IMR-90 (cell line): ENCODE measurements at regions not wholly inside any gene's neighbourhood (a gene's known extent, or its start where the extent isn't known, plus 50 kb on each side); places are given as distances from the start of the nearest gene placed in this dataset.

Source experiments
- ATAC-seq: fragments of 200-7000 bp; cut with Tn5 transposase; 2 replicates; pipeline ENCODE4 v1.9.1; 2020; ENCODE audit warnings: low read depth, mild to moderate bottlenecking, moderate library complexity
- BruUV-seq: library from RNA; stranded (reverse); fragments of 400-500 nt; replicated peaks from 2 replicates; lab custom pipeline; 2021; lab: Mats Ljungman, UMichigan
- CTCF ChIA-PET: fragments of 300-600 bp; formaldehyde crosslinking; extraction: SDS; loops from one replicate; lab custom pipeline; 2021; ENCODE audit warnings: antibody characterized with exemption; lab: Yijun Ruan, JAX
- POLR2A ChIA-PET: fragments of 300-600 bp; sonication (Branson Sonifier 250); formaldehyde crosslinking; loops from one replicate; lab custom pipeline; 2022; ENCODE audit warnings: antibody characterized with exemption; ENCODE audit not compliant: unreplicated experiment; lab: Charles Lee
- DNase-seq: peaks from one replicate; pipeline ENCODE4 v3.0.0; 2013
- H2AFZ ChIP-seq: replicated peaks from 2 replicates; pipeline ENCODE3; 2013; ENCODE audit warnings: low read length, mild to moderate bottlenecking; ENCODE audit not compliant: poor library complexity
- H2AK5ac ChIP-seq: 2 replicates; pipeline ENCODE4 v1.6.1; 2013; ENCODE audit warnings: low read depth, low read length, inconsistent platforms
- H2AK9ac ChIP-seq: replicated peaks from 2 replicates; pipeline ENCODE3; 2013; ENCODE audit warnings: mild to moderate bottlenecking, low read depth, low read length, moderate library complexity; ENCODE audit not compliant: poor library complexity
- H2BK120ac ChIP-seq: 2 replicates; pipeline ENCODE4 v1.6.1; 2013; ENCODE audit warnings: low read depth, low read length, inconsistent platforms
- H2BK15ac ChIP-seq: 3 replicates; pipeline ENCODE4 v1.6.1; 2013; ENCODE audit warnings: low read depth, low read length, inconsistent platforms
- H2BK20ac ChIP-seq: 2 replicates; pipeline ENCODE4 v1.6.1; 2013; ENCODE audit warnings: low read depth, mild to moderate bottlenecking, inconsistent platforms, low read length, moderate library complexity
- H2BK5ac ChIP-seq: 2 replicates; pipeline ENCODE4 v1.6.1; 2013; ENCODE audit warnings: mild to moderate bottlenecking, low read depth, low read length, inconsistent platforms; ENCODE audit not compliant: poor library complexity, severe bottlenecking
- H3K14ac ChIP-seq: replicated peaks from 2 replicates; pipeline ENCODE4 v1.6.1; 2013; ENCODE audit warnings: low read depth, low read length, inconsistent platforms
- H3K18ac ChIP-seq: 2 replicates; pipeline ENCODE4 v1.6.1; 2013; ENCODE audit warnings: low read depth, low read length, control low read depth
- H3K23ac ChIP-seq: 2 replicates; pipeline ENCODE4 v1.6.1; 2013; ENCODE audit warnings: low read depth, low read length, inconsistent platforms
- H3K27ac ChIP-seq: 2 replicates; pipeline ENCODE4 v1.5.1; 2013; ENCODE audit warnings: mild to moderate bottlenecking, control low read depth, low read length; ENCODE audit not compliant: insufficient read depth
- H3K27me3 ChIP-seq: 2 replicates; pipeline ENCODE4 v1.6.1; 2013; ENCODE audit warnings: low read length; ENCODE audit not compliant: control insufficient read depth, insufficient read depth
- H3K36me3 ChIP-seq: 2 replicates; pipeline ENCODE4 v1.6.1; 2013; ENCODE audit warnings: low read length, mixed read lengths; ENCODE audit not compliant: control insufficient read depth, insufficient read depth
- H3K4ac ChIP-seq: 2 replicates; pipeline ENCODE4 v1.6.1; 2013; ENCODE audit warnings: low read depth, low read length, inconsistent platforms
- H3K4me1 ChIP-seq: 2 replicates; pipeline ENCODE4 v1.6.1; 2013; ENCODE audit warnings: low read length, mixed read lengths; ENCODE audit not compliant: control insufficient read depth, insufficient read depth
- H3K4me2 ChIP-seq: 2 replicates; pipeline ENCODE4 v1.6.1; 2013; ENCODE audit warnings: low read depth, mild to moderate bottlenecking, control low read depth, low read length, moderate library complexity
- H3K4me3 ChIP-seq: 2 replicates; pipeline ENCODE4 v1.5.1; 2013; ENCODE audit warnings: low read depth, mild to moderate bottlenecking, control low read depth, low read length, moderate library complexity; ENCODE audit not compliant: insufficient read depth
- H3K56ac ChIP-seq: 2 replicates; pipeline ENCODE4 v1.6.1; 2013; ENCODE audit warnings: low read length, inconsistent platforms; ENCODE audit not compliant: insufficient read depth; ENCODE audit errors: extremely low read depth
- H3K79me1 ChIP-seq, 2 experiments: 2 replicates each; pipeline ENCODE4 v1.6.1; 2013; ENCODE audit warnings: low read length in 2 of 2, inconsistent platforms in 1 of 2, low read depth in 1 of 2
- H3K9ac ChIP-seq: 2 replicates; pipeline ENCODE4 v1.6.1; 2013; ENCODE audit warnings: low read depth, low read length, control low read depth
- H3K9me1 ChIP-seq: 2 replicates; pipeline ENCODE4 v1.6.1; 2013; ENCODE audit warnings: low read length, inconsistent platforms; ENCODE audit not compliant: insufficient read depth
- H3K9me3 ChIP-seq: 2 replicates; pipeline ENCODE4 v1.6.1; 2013; ENCODE audit warnings: low read length; ENCODE audit not compliant: control insufficient read depth, insufficient read depth
- H4K20me1 ChIP-seq: 2 replicates; pipeline ENCODE4 v1.6.1; 2013; ENCODE audit warnings: low read length, inconsistent platforms; ENCODE audit not compliant: insufficient read depth
- H4K5ac ChIP-seq: 2 replicates; pipeline ENCODE4 v1.6.1; 2013; ENCODE audit warnings: mild to moderate bottlenecking, low read depth, low read length, control low read depth
- H4K8ac ChIP-seq, 2 experiments: 2 replicates each; pipeline ENCODE4 v1.6.1; 2013; ENCODE audit warnings: low read depth in 2 of 2, low read length in 2 of 2, control low read depth in 1 of 2, inconsistent platforms in 1 of 2
- H4K91ac ChIP-seq: 2 replicates; pipeline ENCODE4 v1.6.1; 2013; ENCODE audit warnings: low read depth, low read length, inconsistent platforms; ENCODE audit not compliant: insufficient read depth
- BHLHE40 ChIP-seq: fragments of 150-350 bp; IDR thresholded peaks from 2 replicates; pipeline ENCODE4 v1.6.1; 2016; ENCODE audit warnings: mild to moderate bottlenecking, low read depth, low read length
- CEBPB ChIP-seq: IDR thresholded peaks from 2 replicates; pipeline ENCODE4 v1.6.1; 2012; ENCODE audit warnings: low read depth, low read length, improper control_type of control experiment
- CHD1 ChIP-seq: IDR thresholded peaks from 2 replicates; pipeline ENCODE4 v1.6.1; 2012; ENCODE audit warnings: low read depth, low read length, improper control_type of control experiment
- ELK1 ChIP-seq: fragments of 150-350 bp; IDR thresholded peaks from 2 replicates; pipeline ENCODE4 v1.6.1; 2016; ENCODE audit warnings: low read depth, mild to moderate bottlenecking, low read length, moderate library complexity, borderline replicate concordance
- FOS ChIP-seq: fragments of 150-350 bp; IDR thresholded peaks from 2 replicates; pipeline ENCODE4 v1.6.1; 2016; ENCODE audit warnings: low read depth, low read length
- MAFK ChIP-seq: IDR thresholded peaks from 2 replicates; pipeline ENCODE4 v1.6.1; 2012; ENCODE audit warnings: low read depth, low read length, improper control_type of control experiment
- MAZ ChIP-seq: IDR thresholded peaks from 2 replicates; pipeline ENCODE4 v1.6.1; 2012; ENCODE audit warnings: low read depth, mild to moderate bottlenecking, low read length, improper control_type of control experiment, moderate library complexity, borderline replicate concordance
- RAD21 ChIP-seq: IDR thresholded peaks from 2 replicates; pipeline ENCODE4 v1.6.1; 2012; ENCODE audit warnings: low read length, improper control_type of control experiment
- RCOR1 ChIP-seq: IDR thresholded peaks from 2 replicates; pipeline ENCODE4 v1.6.1; 2012; ENCODE audit warnings: mild to moderate bottlenecking, low read length, improper control_type of control experiment; ENCODE audit not compliant: insufficient replicate concordance
- SMC3 ChIP-seq: fragments of 150-350 bp; IDR thresholded peaks from 2 replicates; pipeline ENCODE4 v1.6.1; 2016; ENCODE audit warnings: low read depth, mild to moderate bottlenecking, antibody characterized with exemption, low read length, moderate library complexity
- WGBS, 2 experiments: methylation state at CpG; one replicate each; pipeline versions ENCODE4 v1.1.5 to v1.1.7; 2013; ENCODE audit warnings: missing lambda C conversion rate in 2 of 2; ENCODE audit not compliant: insufficient read length in 1 of 2; ENCODE audit errors: extremely low coverage in 2 of 2; 5-methylcytosine and 5-hydroxymethylcytosine counted together
- dilution Hi-C: fragments of 300-500 bp; cut with HindIII; formaldehyde crosslinking; loops from one replicate; pipeline ENCODE4 v1.14.3; 2018; ENCODE audit warnings: low sequenced_read_pairs; ENCODE audit not compliant: unreplicated experiment
- in situ Hi-C: fragments of 300-500 bp; cut with MboI; formaldehyde crosslinking; loops from 3 replicates; pipeline ENCODE4 v1.14.3; 2019; ENCODE audit warnings: low sequenced_read_pairs, inconsistent platforms, mixed read lengths
- intact Hi-C: fragments of 100-400 bp; cut with micrococcal nuclease; formaldehyde crosslinking; loops from 2 replicates; pipeline ENCODE4 v1.10.0; 2022
- TF ChIP-seq, protein P1 (sequence below): conservative IDR thresholded peaks from 2 replicates; pipeline ENCODE4 v1.5.1; 2012; ENCODE audit warnings: mild to moderate bottlenecking, low read depth, low read length, improper control_type of control experiment

GRCh38 chr18:5705393-5705792 is 161.6 kb upstream of the EPB41L3 start:
- no TSS peak for BruUV-seq
- CTCF ChIA-PET = no interaction called here
- WGBS, 2 experiments = 91% methylated on average over 4 of the region's 5 CpGs; no CpG with 5 or more reads in 1 of the 2 experiments

More at GRCh38 chr18:5705393-5705792, 161.6 kb upstream of the EPB41L3 start:
- no peaks in the 10 kb centered on the region for H3K36me3 ChIP-seq
- in situ Hi-C loops (no loop called here), dilution Hi-C loops (no loop called here), intact Hi-C loops (no loop called here)
- H3K4me3 ChIP-seq = no peak overlapping the region
- no peaks in the 10 kb centered on the region for H3K9me3 ChIP-seq
- H3K14ac ChIP-seq = no peak overlapping the region
- no peak overlapping the region for H2AK5ac ChIP-seq
- H2BK20ac ChIP-seq = no peak overlapping the region
- no peak overlapping the region for H3K56ac ChIP-seq
- no peak for DNase-seq
- no peaks in the 10 kb centered on the region for H3K27me3 ChIP-seq
- H4K20me1 ChIP-seq = no peaks in the 10 kb centered on the region
- H3K9ac ChIP-seq = no peak overlapping the region
- no peak overlapping the region for H4K8ac ChIP-seq
- no peaks in the 10 kb centered on the region for H3K4me1 ChIP-seq
- TF ChIP-seq RAD21 (no peak), SMC3 (no peak), RCOR1 (no peak), MAFK (no peak), MAZ (no peak), BHLHE40 (no peak), FOS (no peak), CEBPB (no peak), ELK1 (no peak), CHD1 (no peak)
- TF ChIP-seq, protein P1, sequence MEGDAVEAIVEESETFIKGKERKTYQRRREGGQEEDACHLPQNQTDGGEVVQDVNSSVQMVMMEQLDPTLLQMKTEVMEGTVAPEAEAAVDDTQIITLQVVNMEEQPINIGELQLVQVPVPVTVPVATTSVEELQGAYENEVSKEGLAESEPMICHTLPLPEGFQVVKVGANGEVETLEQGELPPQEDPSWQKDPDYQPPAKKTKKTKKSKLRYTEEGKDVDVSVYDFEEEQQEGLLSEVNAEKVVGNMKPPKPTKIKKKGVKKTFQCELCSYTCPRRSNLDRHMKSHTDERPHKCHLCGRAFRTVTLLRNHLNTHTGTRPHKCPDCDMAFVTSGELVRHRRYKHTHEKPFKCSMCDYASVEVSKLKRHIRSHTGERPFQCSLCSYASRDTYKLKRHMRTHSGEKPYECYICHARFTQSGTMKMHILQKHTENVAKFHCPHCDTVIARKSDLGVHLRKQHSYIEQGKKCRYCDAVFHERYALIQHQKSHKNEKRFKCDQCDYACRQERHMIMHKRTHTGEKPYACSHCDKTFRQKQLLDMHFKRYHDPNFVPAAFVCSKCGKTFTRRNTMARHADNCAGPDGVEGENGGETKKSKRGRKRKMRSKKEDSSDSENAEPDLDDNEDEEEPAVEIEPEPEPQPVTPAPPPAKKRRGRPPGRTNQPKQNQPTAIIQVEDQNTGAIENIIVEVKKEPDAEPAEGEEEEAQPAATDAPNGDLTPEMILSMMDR = no peak
- no peak overlapping the region for H2BK5ac ChIP-seq
- no peak overlapping the region for H4K5ac ChIP-seq
- no peak overlapping the region for H2BK120ac ChIP-seq
- no peak overlapping the region for H3K4ac ChIP-seq
- ATAC-seq = no peak
- H3K23ac ChIP-seq = no peak overlapping the region
- no peak overlapping the region for H3K4me2 ChIP-seq
- no peak overlapping the region for H3K27ac ChIP-seq
- no peak overlapping the region for H2AK9ac ChIP-seq
- no peaks in the 10 kb centered on the region for H3K79me1 ChIP-seq
- H3K18ac ChIP-seq = no peak overlapping the region
- no peaks in the 10 kb centered on the region for H3K9me1 ChIP-seq
- H2AFZ ChIP-seq = no peak overlapping the region
- POLR2A ChIA-PET = no interaction called here
- H4K91ac ChIP-seq = no peak overlapping the region
- no peak overlapping the region for H2BK15ac ChIP-seq
